CD14-positive monocyte (primary cell): ENCODE measurements at regions not wholly inside any gene's neighbourhood (a gene's known extent, or its start where the extent isn't known, plus 50 kb on each side); places are given as distances from the start of the nearest gene placed in this dataset.

ENCODE experiments used
- DNase-seq, 3 donors: peaks; one replicate each; pipeline ENCODE4 v3.0.0-alpha.2; 2011 to 2022
- H2AFZ ChIP-seq: 2 replicates; pipeline ENCODE4 v1.6.0; 2012; ENCODE audit warnings: mild to moderate bottlenecking, low read depth, low read length, inconsistent platforms; ENCODE audit not compliant: insufficient read depth, poor library complexity, severe bottlenecking
- H3K27ac ChIP-seq, 2 donors: 1 replicate in 1 of 2; 2 replicates in 1 of 2; pipeline ENCODE4 v1.5.1; 2012 to 2013; ENCODE audit warnings: low read length in 2 of 2, control low read depth in 1 of 2, inconsistent platforms in 1 of 2, low read depth in 1 of 2, mild to moderate bottlenecking in 1 of 2
- H3K27me3 ChIP-seq, 2 donors: one replicate each; pipeline versions ENCODE4 v1.6.0 to v1.6.1; 2011 to 2013; ENCODE audit warnings: low read length in 2 of 2; ENCODE audit not compliant: control insufficient read depth in 2 of 2, insufficient read depth in 2 of 2
- H3K36me3 ChIP-seq, 2 donors: replicated peaks in 1 of 2; 1 replicate in 1 of 2; 2 replicates in 1 of 2; pipeline versions ENCODE4 v1.5.1 to v1.6.1; 2012 to 2013; ENCODE audit warnings: low read length in 2 of 2, control low read depth in 1 of 2, inconsistent platforms in 1 of 2, mild to moderate bottlenecking in 1 of 2; ENCODE audit not compliant: insufficient read depth in 2 of 2, control insufficient read depth in 1 of 2
- H3K4me1 ChIP-seq, 2 donors: 1 replicate in 1 of 2; 2 replicates in 1 of 2; pipeline versions ENCODE4 v1.5.1 to v1.6.1; 2012 to 2013; ENCODE audit warnings: low read length in 2 of 2, control low read depth in 1 of 2, inconsistent platforms in 1 of 2, mild to moderate bottlenecking in 1 of 2, moderate library complexity in 1 of 2; ENCODE audit not compliant: insufficient read depth in 2 of 2, control insufficient read depth in 1 of 2
- H3K4me2 ChIP-seq: replicated peaks from 2 replicates; pipeline ENCODE3; 2012; ENCODE audit warnings: low read length, moderate library complexity, mild to moderate bottlenecking; ENCODE audit not compliant: poor library complexity, severe bottlenecking; ENCODE audit errors: extremely low read depth
- H3K4me3 ChIP-seq, 3 experiments: fragments of 200-600 bp in 1 of 3; sonication (generic) in 1 of 3; replicated peaks in 1 of 3; 1 replicate in 2 of 3; 2 replicates in 1 of 3; pipeline ENCODE4 v1.5.1; 2011 to 2013; ENCODE audit warnings: low read length in 3 of 3, mild to moderate bottlenecking in 3 of 3, control low read depth in 2 of 3, low read depth in 2 of 3, inconsistent platforms in 1 of 3, moderate library complexity in 1 of 3
- H3K79me2 ChIP-seq: 2 replicates; pipeline ENCODE4 v1.6.0; 2012; ENCODE audit warnings: mild to moderate bottlenecking, control low read depth, inconsistent platforms, low read length, moderate library complexity; ENCODE audit not compliant: insufficient read depth
- H3K9ac ChIP-seq: 2 replicates; pipeline ENCODE4 v1.6.0; 2017; ENCODE audit warnings: low read length, mild to moderate bottlenecking; ENCODE audit not compliant: insufficient read depth, poor library complexity, severe bottlenecking
- H3K9me3 ChIP-seq, 2 donors: replicated peaks in 1 of 2; 1 replicate in 1 of 2; 2 replicates in 1 of 2; pipeline versions ENCODE4 v1.5.1 to v1.6.1; 2012 to 2013; ENCODE audit warnings: low read length in 2 of 2, control low read depth in 1 of 2; ENCODE audit not compliant: control insufficient read depth in 1 of 2, insufficient read depth in 1 of 2
- H4K20me1 ChIP-seq: 2 replicates; pipeline ENCODE4 v1.6.0; 2012; ENCODE audit warnings: mild to moderate bottlenecking, low read length, control low read depth, moderate library complexity; ENCODE audit not compliant: insufficient read depth
- H3K27ac Mint-ChIP-seq, 7 donors: one replicate each; pipeline ENCODE4 v1.8.0; 2020; ENCODE audit warnings: mild to moderate bottlenecking in 7 of 7, mixed read lengths in 7 of 7, moderate library complexity in 6 of 7, inconsistent platforms in 2 of 7
- H3K27me3 Mint-ChIP-seq, 3 donors: one replicate each; pipeline ENCODE4 v1.8.0; 2021 to 2022; ENCODE audit warnings: low read depth in 3 of 3, mild to moderate bottlenecking in 3 of 3, mixed read lengths in 3 of 3, moderate library complexity in 3 of 3, inconsistent platforms in 1 of 3
- H3K36me3 Mint-ChIP-seq, 2 donors: one replicate each; pipeline ENCODE4 v1.8.0; 2020; ENCODE audit warnings: mixed read lengths in 2 of 2, inconsistent platforms in 1 of 2, mild to moderate bottlenecking in 1 of 2
- H3K4me1 Mint-ChIP-seq: one replicate; pipeline ENCODE4 v1.8.0; 2020; ENCODE audit warnings: mild to moderate bottlenecking, mixed read lengths
- H3K4me3 Mint-ChIP-seq, 2 donors: one replicate each; pipeline ENCODE4 v1.8.0; 2020; ENCODE audit warnings: mild to moderate bottlenecking in 2 of 2, mixed read lengths in 2 of 2, moderate library complexity in 1 of 2
- H3K9me3 Mint-ChIP-seq, 7 donors: one replicate each; pipeline ENCODE4 v1.8.0; 2020 to 2022; ENCODE audit warnings: mixed read lengths in 7 of 7, mild to moderate bottlenecking in 6 of 7, moderate library complexity in 6 of 7, inconsistent platforms in 2 of 7
- WGBS: methylation state at CpG from one replicate; pipeline ENCODE4 v1.1.5; 2013; ENCODE audit warnings: missing lambda C conversion rate; ENCODE audit not compliant: insufficient coverage; 5-methylcytosine and 5-hydroxymethylcytosine counted together
- intact Hi-C, 2 donors: fragments of 100-400 bp; cut with micrococcal nuclease; formaldehyde crosslinking; loops; one replicate each; pipeline versions ENCODE4 v1.15.0 to v1.15.1; 2023
- TF ChIP-seq, protein P1 (sequence below): fragments of 200-600 bp; IDR thresholded peaks from one replicate; pipeline ENCODE4 v1.8.0; 2022; ENCODE audit warnings: antibody characterized with exemption, mild to moderate bottlenecking

DNA sequence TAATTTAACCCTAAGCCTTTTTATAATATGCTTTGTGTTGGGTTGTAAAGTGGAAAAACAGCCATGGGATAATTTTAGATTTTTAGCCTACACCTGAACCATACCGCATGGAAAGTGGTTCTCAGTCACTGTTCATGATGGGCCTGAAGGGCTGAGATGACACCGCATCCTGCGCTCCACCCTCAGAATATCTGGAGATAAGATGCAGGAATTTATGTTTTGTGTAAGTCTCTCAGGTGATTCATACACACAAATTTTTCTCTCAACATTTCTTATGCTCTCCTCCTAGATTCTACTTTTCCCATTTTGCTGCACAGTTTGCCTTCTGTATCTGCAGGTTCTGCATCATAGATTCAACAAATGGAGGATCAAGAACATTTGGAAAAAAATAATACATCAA lies 191.3 kb upstream of the PHACTR1 start:
- intact Hi-C loops, result no loop called here
- Mint-ChIP-seq H3K4me1 (no peaks in the 10 kb centered on the region), H3K4me3 (no peak overlapping the region), H3K36me3 (no peaks in the 10 kb centered on the region), H3K27me3 (peaks cover 0 to 5% (median 0%) of the 10 kb centered on the region in 3 donors), H3K27ac (no peak overlapping the region), H3K9me3 (peaks cover 0 to 4% (median 4%) of the 10 kb centered on the region in 7 donors)
- Histone ChIP-seq H3K36me3 (no peaks in the 10 kb centered on the region), H4K20me1 (no peaks in the 10 kb centered on the region), H3K9me3 (no peaks in the 10 kb centered on the region), H3K27me3 (no peaks in the 10 kb centered on the region), H3K4me1 (no peaks in the 10 kb centered on the region), H2AFZ (no peak overlapping the region), H3K79me2 (no peaks in the 10 kb centered on the region), H3K9ac (no peak overlapping the region), H3K4me2 (no peak overlapping the region), H3K4me3 (no peak overlapping the region), H3K27ac (no peak overlapping the region)
- no peak for DNase-seq
- 100% methylated on average over 1 of the region's 3 CpGs for whole genome bisulfite sequencing
- TF ChIP-seq, protein P1, sequence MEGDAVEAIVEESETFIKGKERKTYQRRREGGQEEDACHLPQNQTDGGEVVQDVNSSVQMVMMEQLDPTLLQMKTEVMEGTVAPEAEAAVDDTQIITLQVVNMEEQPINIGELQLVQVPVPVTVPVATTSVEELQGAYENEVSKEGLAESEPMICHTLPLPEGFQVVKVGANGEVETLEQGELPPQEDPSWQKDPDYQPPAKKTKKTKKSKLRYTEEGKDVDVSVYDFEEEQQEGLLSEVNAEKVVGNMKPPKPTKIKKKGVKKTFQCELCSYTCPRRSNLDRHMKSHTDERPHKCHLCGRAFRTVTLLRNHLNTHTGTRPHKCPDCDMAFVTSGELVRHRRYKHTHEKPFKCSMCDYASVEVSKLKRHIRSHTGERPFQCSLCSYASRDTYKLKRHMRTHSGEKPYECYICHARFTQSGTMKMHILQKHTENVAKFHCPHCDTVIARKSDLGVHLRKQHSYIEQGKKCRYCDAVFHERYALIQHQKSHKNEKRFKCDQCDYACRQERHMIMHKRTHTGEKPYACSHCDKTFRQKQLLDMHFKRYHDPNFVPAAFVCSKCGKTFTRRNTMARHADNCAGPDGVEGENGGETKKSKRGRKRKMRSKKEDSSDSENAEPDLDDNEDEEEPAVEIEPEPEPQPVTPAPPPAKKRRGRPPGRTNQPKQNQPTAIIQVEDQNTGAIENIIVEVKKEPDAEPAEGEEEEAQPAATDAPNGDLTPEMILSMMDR, result no peak

DNA sequence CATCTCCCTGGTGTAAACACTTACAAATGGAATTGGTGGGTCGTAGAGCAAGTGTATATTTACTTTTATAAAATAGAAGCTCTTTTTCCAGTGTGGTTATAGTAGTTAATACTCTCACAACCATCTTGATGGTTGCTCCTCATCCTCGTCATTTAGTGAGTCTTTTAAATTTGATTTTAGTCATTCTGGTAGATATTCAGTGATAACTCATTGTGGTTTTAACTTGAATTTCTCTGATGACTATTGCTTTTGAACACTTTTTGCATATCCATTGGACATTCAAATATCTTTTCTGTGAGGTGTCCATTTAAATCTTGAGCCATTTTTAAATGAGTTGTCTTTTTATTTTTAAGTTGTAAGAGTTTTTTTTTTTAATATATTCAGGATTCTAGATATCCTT lies 189.2 kb upstream of the PHACTR1 start:
- H3K27ac Mint-ChIP-seq, result no peak overlapping the region
- no peaks in the 10 kb centered on the region for H3K36me3 Mint-ChIP-seq
- no peaks in the 10 kb centered on the region for H3K9me3 ChIP-seq
- no peak overlapping the region for H2AFZ ChIP-seq
- no peaks in the 10 kb centered on the region for H3K79me2 ChIP-seq
- WGBS, result no CpG with 5 or more reads among the region's 2 CpGs
- peaks cover 0 to 5% (median 0%) of the 10 kb centered on the region in 3 donors for H3K27me3 Mint-ChIP-seq
- no peaks in the 10 kb centered on the region for H3K27me3 ChIP-seq
- H3K9me3 Mint-ChIP-seq, result peaks cover 0 to 4% (median 4%) of the 10 kb centered on the region in 7 donors
- H3K9ac ChIP-seq, result no peak overlapping the region
- DNase-seq, result no peak
- intact Hi-C loops, result no loop called here
- no peaks in the 10 kb centered on the region for H3K36me3 ChIP-seq
- TF ChIP-seq, protein P1, result no peak
- no peak overlapping the region for H3K4me3 ChIP-seq
- no peak overlapping the region for H3K4me2 ChIP-seq
- no peaks in the 10 kb centered on the region for H3K4me1 Mint-ChIP-seq
- no peak overlapping the region for H3K27ac ChIP-seq
- no peak overlapping the region for H3K4me3 Mint-ChIP-seq
- H4K20me1 ChIP-seq, result no peaks in the 10 kb centered on the region
- H3K4me1 ChIP-seq, result no peaks in the 10 kb centered on the region
